Stimulated activated naive CD4-positive, alpha-beta T cell (primary cell): ENCODE measurements at regions not wholly inside any gene's neighbourhood (a gene's known extent, or its start where the extent isn't known, plus 50 kb on each side); places are given as distances from the start of the nearest gene placed in this dataset.

ENCODE experiments used
- DNase-seq, 6 experiments: peaks; one replicate each; lab custom pipeline; 2025; lab: John Stamatoyannopoulos, UW

- no peak for DNase-seq
These were observed 340.7 kb upstream of the SLIT2 start for GRCh38 chr4:19910861-19911525.

DNA sequence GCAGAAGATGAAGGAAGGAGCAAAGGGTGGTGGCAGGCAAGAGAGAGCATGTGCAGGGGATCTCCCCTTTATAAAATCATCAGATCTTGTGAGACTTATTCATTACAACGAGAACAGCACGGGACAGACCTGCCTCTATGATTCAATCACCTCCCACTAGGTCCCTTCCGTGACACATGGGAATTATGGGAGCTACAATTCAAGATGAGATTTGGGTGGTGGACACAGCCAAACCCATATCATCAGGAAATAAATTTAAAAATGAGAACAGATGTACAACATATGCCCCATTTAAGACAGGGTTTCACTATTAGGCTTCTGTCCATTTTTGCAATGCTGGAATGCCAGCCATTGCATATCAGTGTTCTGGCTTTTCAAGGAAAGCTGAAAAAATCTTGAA, 346.7 kb upstream of the SLIT2 start:
- no peak for DNase-seq

- DNase-seq, result no peak
These were observed 363.1 kb upstream of the SLIT2 start for GRCh38 chr4:19888587-19888986.

- no peak for DNase-seq
These were observed 367.9 kb upstream of the SLIT2 start for GRCh38 chr4:19883841-19884240.

DNA sequence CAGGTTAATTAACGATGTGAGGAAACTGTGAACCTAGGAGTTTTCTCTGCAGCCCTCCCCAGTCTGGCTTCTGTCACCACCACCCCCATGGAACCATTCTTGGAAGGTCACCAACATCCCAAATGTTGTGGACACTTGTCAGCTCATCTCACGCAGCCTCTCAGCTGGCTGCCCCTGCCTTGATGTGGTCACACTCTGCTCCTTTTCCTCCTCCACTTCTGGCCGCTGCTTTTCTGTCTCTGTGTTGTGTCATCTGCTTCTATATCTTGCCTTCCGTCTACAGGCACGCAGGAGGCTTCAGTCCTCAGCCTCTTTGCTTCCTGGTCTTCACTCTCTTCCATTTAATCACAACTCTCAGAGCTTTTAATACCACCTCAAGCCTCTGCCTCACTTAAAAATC, 371.5 kb upstream of the SLIT2 start:
- DNase-seq, result no peak

GRCh38 chr4:19879330-19879729, 372.4 kb upstream of the SLIT2 start:
- DNase-seq, result no peak

GRCh38 chr4:19857991-19858390, 393.7 kb upstream of the SLIT2 start:
- DNase-seq, result no peak

GRCh38 chr4:19857380-19857779, 394.3 kb upstream of the SLIT2 start:
- no peak for DNase-seq

- DNase-seq, result no peak
These were observed 400.8 kb upstream of the SLIT2 start for GRCh38 chr4:19850909-19851308.

- DNase-seq, result no peak
These were observed 407.3 kb upstream of the SLIT2 start for GRCh38 chr4:19844446-19844845.

DNA sequence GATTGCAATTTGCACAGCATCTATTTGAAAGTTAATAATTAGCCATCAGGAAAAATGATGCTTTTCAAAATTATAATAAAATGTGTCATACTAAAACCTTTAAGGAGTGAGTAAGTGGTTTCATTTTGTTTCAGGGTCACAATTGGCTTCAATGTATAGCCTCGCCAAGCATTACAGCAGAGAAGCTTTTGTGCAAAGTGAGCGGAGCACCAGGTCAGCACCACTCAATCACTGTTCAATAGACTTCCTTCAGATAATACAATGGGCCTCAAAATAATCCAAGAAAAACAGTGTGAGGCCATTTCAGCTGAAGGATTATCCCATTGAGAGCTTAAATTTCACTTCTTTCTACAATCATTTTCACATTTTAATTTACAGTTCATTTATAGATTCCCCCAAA, 409.2 kb upstream of the SLIT2 start:
- DNase-seq, result no peak

DNA sequence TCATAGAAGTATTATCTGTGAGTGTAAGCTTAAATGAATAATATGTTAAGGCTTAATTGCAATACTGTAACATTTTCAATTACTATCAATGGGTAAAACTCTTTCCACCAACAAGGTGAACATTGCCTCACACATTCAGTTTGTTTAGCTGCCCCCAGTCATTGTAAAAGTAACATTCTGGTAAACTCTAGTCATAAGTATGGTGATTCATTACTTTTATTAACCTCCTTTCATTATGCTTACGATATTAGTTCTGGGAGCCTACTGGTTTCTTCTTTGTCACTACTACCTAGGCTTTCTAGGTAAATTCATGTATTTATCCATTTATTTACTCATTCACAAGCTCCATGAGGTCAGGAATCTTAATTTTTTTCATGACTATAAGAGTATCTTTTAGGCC, 412.8 kb upstream of the SLIT2 start:
- no peak for DNase-seq

DNA sequence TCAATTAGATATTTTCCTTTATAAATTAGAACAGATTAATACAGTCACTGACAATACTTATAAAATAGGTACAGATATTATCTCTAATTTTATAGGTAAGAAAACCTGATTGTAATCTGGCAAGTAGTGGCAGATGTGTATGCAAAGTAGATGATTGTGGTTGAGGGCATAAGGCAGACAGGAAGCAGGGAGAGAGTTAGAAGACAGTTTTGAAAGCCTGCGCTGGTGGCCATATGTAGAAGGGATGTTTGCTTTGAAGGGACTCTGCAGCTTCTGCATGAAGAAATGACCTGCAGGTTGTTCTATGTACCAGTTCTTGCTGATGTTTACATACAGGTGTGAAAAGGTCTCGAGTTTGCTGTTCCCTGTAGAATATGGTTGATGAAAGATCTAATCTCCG, 416.3 kb upstream of the SLIT2 start:
- no peak for DNase-seq

- no peak for DNase-seq
These were observed 419.3 kb upstream of the SLIT2 start for GRCh38 chr4:19832411-19832810.

GRCh38 chr4:19831644-19832285, 419.9 kb upstream of the SLIT2 start:
- DNase-seq, result no peak

DNA sequence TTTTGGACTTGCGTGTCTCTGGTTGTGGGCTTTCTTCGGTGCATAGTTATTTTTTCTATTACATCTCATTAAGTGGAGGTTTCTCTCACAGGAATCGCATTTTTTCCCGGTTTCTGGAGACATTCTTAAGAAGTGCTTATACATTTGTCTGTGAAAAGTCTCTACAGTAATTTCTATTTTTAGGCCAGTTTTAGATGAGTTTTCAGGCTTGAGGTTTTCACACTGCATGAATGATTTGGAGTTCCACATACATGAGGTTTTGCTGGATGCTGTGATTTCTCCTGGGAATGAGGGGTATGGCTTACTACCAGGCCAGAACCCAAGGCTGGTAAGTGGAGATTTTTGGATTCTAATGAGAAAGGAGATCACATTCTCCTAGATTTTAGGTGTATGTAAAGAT, 422.6 kb upstream of the SLIT2 start:
- no peak for DNase-seq

GRCh38 chr4:19823781-19824180, 427.9 kb upstream of the SLIT2 start:
- no peak for DNase-seq

GRCh38 chr4:19819737-19820136, 432.0 kb upstream of the SLIT2 start:
- DNase-seq, result no peak

GRCh38 chr4:19809989-19810388, 441.7 kb upstream of the SLIT2 start:
- no peak for DNase-seq

GRCh38 chr4:19807505-19807904, 444.2 kb upstream of the SLIT2 start:
- DNase-seq, result no peak

DNA sequence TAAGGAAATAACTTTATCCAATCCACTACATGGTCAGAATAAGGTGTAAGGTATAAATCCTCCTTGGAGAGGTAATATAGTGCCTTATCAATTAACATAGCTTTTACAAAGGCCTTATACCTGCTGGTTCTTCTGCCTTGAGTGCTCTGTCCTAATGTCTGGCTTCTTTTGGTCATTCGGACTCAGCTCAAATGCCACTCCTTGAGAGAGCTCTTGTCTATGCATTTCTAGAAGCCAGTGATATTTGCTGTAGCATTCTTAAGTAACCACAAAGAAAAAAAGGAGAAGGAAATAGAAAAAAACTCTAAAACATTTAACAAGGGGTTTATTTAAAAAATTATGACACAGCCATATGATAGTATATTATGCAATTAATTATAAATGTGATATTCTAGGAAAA, 444.8 kb upstream of the SLIT2 start:
- no peak for DNase-seq

- DNase-seq, result no peak
These were observed 448.3 kb upstream of the SLIT2 start for GRCh38 chr4:19803406-19803805.

DNA sequence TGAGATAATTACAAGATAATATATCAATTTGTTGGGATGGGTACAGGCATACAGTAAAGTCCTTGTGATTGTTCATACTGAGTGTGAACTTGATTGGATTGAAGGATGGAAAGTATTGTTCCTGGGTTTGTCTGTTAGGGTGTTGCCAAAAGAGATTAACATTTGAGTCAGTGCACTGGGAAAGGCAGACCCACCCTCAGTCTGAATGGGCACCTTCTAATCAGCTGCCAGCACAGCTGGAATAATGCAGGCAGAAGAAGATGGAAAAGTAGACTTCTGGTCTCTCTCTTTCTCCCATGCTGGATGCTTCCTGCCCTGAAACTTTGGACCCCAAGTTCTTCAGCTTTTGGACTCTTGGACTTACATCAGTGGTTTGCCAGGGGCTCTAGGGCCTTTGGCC, 457.9 kb upstream of the SLIT2 start:
- no peak for DNase-seq
